Skeletal muscle cell (primary cell): ENCODE measurements at regions not wholly inside any gene's neighbourhood (a gene's known extent, or its start where the extent isn't known, plus 50 kb on each side); places are given as distances from the start of the nearest gene placed in this dataset.

Experiments used
- DNase-seq: peaks from one replicate; pipeline ENCODE4 v3.0.0-alpha.2; 2010; ENCODE audit warnings: low read depth
- H3K4me3 ChIP-seq: 2 replicates; pipeline ENCODE4 v1.5.1; 2011; ENCODE audit warnings: low read depth, mild to moderate bottlenecking, control low read depth, low read length, moderate library complexity

DNA sequence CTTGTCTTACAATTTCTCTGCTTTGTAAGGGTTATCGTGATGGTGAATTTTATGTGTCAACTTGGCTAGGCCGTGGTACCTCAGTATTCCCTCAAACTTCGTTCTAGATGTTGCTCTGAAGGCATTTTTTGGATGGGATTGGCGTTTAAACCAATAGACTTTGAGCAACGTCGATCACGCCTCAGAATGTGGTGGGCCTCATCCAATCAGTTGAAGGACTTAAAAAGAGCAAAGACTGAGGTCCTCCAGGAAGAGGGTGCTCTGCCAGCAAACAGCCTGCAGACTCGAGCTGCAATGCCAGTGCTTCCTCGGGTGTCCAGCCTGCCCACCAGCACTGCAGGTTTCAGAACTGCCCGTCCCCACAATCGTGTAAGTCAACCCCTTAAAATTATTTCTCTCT lies 145.8 kb upstream of the SALL3 start:
- DNase-seq: no peak
- no peak overlapping the region for H3K4me3 ChIP-seq

- no peak for DNase-seq
- no peak overlapping the region for H3K4me3 ChIP-seq
These were observed 142.8 kb upstream of the SALL3 start for GRCh38 chr18:78836838-78837237.

DNA sequence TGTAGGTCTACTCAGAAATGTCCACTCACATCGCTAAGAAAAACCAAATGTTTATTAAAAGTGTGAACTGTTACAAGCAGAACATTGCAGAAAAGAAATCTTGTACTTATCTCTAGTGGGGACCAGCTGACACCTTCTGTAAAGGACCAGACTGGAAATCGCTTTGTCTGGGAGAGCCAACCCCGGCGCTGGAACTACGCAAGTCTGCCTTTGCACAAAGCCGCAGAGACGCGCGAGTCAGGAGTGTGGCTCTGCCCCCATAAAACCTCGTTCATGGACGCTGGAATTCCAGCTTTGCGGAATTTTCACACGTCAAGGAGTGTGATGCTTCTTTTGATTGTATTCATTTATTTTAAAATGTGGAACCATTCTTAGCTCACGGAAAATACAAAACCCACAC lies 141.9 kb upstream of the SALL3 start:
- no peak for DNase-seq
- no peak overlapping the region for H3K4me3 ChIP-seq

DNA sequence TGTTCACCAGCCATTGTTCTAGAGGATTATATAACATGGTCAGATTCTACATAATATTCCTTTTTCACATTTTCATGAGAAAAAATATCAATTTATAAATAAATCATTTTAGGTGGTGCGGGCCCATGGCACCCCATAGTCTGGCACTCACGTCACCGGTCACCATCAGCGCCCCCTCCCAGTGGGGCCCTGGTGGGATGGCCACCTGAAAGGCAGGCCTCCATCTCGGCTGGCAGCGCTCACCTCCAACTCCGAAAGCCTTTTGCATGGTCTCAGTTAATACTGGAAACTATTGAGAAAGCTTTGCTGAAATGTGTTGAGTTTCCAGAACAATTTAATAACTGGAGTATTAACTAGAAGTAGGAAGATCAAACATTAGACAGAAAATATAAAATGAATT lies 141.4 kb upstream of the SALL3 start:
- no peak for DNase-seq
- H3K4me3 ChIP-seq: no peak overlapping the region

- no peak overlapping the region for H3K4me3 ChIP-seq
- DNase-seq: no peak
These were observed 130.6 kb upstream of the SALL3 start for GRCh38 chr18:78849046-78849445.

GRCh38 chr18:78849458-78849857 lies 130.2 kb upstream of the SALL3 start:
- DNase-seq: no peak
- no peak overlapping the region for H3K4me3 ChIP-seq

- H3K4me3 ChIP-seq: no peak overlapping the region
- no peak for DNase-seq
These were observed 126.3 kb upstream of the SALL3 start for GRCh38 chr18:78853341-78853740.

DNA sequence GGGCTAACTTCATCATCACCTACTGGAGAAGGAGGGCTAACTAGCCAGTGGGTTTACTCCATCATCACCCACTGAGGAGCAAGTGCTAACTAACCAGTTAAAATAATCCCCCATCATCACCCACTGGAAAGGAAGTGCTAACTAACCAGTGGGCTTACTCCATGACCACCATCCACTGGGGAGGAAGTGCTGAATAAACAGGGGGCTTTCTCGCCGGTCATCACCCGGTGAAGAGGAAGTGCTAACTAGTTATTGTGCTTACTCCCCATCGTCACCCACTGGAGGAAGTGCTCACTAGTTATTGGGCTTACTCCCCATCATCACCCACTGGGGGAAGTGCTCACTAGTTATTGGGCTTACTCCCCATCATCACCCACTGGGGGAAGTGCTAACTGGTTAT lies 124.4 kb upstream of the SALL3 start:
- DNase-seq: no peak
- H3K4me3 ChIP-seq: no peak overlapping the region

DNA sequence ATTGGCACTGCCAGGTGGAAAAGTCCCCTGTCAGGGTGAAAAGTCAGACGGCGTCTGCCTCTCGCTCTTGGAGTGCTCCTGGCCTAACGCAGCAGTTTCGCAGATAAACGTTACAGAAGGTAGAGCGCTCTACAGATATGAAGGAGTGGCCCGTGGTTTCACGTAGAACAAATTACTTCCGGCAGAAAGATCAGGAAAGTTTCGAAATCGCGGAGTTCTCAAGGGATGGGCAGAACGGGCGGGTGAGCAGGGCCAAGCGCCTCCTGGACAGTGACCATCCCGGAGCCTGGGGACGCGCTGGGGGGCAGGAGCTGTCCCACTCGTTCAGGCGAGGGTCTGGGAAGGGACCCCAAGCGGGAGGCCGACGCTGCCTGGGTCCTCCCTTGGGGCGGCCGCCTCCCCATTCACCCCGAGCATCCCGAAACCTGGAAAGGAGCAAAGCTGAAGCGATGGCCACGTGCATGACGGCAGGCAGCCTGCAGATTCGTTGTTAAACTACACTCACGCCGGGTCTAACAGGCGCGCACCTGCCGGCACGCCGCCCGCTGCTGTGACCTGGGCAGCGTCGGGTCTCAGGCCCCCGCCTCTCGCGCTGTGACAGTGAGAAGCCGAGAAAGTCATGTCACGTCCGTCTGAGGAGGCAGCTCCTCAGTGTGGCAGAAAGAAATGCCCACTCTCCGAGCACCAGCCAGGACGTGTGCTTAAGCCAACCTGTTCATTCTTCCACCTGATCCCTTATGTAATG lies 122.9 kb upstream of the SALL3 start:
- no peak overlapping the region for H3K4me3 ChIP-seq
- DNase-seq: no peak

DNA sequence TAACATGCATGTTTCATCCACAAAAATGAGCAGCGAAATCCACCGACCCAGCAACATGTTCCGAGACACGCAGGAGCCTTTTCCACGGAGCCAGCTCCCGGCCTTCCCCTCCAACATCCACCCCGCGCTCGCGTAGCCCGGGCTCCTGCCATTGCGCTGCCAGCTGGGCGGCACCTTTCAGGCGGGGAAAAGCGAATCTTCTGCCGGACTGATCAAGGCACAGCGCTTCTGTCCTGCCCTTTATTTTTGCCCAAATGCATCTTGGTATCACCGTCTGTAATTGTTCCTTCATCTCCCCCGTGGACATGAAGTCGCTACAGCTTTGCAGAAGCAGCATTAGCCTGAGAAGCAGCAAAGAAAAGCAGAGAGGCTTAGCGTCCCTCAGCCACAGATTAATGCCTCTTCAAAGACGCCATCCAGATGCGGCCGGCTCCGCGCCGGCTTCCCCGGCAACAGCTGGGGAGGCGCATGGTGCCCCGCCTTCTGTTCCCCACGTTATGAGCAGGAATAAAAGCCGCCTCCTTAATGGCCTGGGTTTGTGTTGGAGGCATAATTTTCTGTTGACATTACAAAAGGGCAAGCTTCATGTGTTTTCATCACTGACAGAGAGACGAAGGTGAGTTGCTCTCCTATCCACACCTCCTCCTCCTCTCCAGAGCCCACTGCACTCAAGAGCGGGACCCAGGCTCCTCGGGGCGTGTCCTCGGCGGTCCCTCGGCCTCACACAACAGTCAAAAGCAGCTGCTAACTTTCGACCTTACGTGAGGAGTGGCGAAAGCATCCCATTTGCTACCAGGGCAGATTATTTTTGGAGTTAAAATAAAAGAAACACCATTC lies 122.1 kb upstream of the SALL3 start:
- no peak overlapping the region for H3K4me3 ChIP-seq
- no peak for DNase-seq

- no peak overlapping the region for H3K4me3 ChIP-seq
- DNase-seq: no peak
These were observed 119.9 kb upstream of the SALL3 start for GRCh38 chr18:78859686-78860085.

GRCh38 chr18:78860117-78860516 lies 119.5 kb upstream of the SALL3 start:
- no peak overlapping the region for H3K4me3 ChIP-seq
- DNase-seq: no peak

GRCh38 chr18:78861116-78861515 lies 118.5 kb upstream of the SALL3 start:
- no peak for DNase-seq

GRCh38 chr18:78861706-78862105 lies 117.9 kb upstream of the SALL3 start:
- no peak overlapping the region for H3K4me3 ChIP-seq
- no peak for DNase-seq

More at GRCh38 chr18:78861116-78861515, 118.5 kb upstream of the SALL3 start:
- H3K4me3 ChIP-seq: no peak overlapping the region

DNA sequence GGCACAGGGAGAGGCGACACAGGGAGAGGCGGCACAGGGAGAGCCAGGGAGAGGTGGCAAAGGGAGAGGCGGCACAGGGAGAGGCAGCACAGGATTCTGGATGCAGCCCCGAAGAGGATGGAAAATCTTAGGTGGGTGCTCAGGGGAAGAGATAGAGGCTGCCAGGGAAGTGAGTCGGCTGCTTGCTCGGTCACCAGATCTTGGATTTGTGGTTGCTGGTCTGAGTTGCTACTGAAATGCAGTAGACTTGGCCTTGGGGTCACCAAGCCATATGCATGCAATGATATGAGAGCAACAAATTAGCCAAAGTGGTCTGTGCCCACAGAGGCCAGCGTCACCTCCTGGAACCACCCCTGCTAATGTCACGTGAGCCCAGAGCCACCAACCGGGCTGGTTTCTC lies 117.2 kb upstream of the SALL3 start:
- DNase-seq: no peak
- no peak overlapping the region for H3K4me3 ChIP-seq

DNA sequence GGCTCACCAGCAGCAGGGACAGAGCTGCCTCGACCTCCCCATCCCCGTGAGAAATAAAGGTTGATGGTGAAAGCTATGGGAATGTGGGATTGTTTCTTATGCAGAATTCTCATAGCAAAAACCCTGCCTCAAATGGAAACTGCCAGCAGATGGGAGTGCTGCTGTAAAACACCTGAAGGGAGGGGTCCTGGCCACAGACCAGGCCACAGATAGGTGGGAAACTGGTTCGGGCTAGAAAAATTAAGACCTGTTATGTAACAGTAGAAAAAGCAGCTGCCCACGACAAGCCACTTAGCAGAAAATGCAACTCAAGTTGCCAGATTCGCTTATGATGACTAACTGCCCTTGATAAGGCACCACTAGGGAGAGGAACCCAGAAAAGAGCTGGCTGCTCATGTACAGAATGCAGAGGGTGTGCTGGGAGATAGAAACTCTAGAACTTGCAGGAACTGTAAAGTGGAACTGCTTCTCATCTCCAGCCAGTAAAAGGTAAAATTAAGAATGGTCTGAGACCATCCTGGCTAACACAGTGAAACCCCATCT lies 114.5 kb upstream of the SALL3 start:
- H3K4me3 ChIP-seq: no peak overlapping the region
- no peak for DNase-seq

DNA sequence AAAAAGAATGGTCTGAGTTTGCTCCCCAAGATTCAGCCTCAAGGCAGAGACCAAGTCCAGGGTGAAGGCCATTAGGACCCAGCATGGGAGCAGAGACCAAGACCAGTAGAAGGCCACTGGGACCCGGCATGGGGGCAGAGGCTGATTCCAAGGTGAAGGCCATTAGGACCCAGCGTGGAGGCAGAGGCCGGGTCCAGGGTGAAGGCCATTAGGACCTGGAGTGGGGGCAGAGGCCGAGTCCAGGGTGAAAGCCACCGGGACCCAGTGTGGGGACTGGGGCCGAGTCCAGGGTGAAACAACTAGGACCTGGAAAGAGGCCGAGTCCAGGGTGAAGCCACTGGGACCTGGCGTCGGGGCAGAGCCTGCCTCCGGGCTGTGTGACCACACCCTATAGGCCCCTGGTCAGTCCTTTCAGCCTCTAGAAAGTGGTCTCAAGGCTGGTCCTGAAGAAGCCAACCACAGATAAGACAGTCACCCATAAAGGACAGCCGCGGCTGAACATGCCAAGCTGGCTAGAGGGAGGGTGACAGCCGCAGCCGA lies 113.8 kb upstream of the SALL3 start:
- no peak for DNase-seq
- H3K4me3 ChIP-seq: no peak overlapping the region

GRCh38 chr18:78867131-78867530 lies 112.5 kb upstream of the SALL3 start:
- no peak overlapping the region for H3K4me3 ChIP-seq
- no peak for DNase-seq

- no peak for DNase-seq
- no peak overlapping the region for H3K4me3 ChIP-seq
These were observed 111.0 kb upstream of the SALL3 start for GRCh38 chr18:78868330-78869316.
